ENCODE measurements at regions not wholly inside any gene's neighbourhood (a gene's known extent, or its start where the extent isn't known, plus 50 kb on each side); places are given as distances from the start of the nearest gene placed in this dataset.

- no peak for TF ChIP-seq POLR2AphosphoS5 (IDR thresholded peaks at IDR 0.05; ENCODE audit: low read depth, low read length)
- TF ChIP-seq RAD21 (IDR thresholded peaks at IDR 0.05; ENCODE audit: low read length), result no peak
- peak; percentile 55 for TF ChIP-seq TCF12 (IDR thresholded peaks at IDR 0.05)
- TF ChIP-seq JUND (IDR thresholded peaks at IDR 0.05), result peak; percentile 42
- no peak for TF ChIP-seq USF1 (IDR thresholded peaks at IDR 0.05; ENCODE audit: borderline replicate concordance, low read depth)
- TF ChIP-seq NFIC (IDR thresholded peaks at IDR 0.05; ENCODE audit: borderline replicate concordance), result no peak
- TF ChIP-seq FOSL2 (IDR thresholded peaks at IDR 0.05; ENCODE audit: borderline replicate concordance, low read depth), result peak; percentile 47; the same call in 1 of the 2 replicates
- no peak for TF ChIP-seq FOXJ3 (CRISPR knock-in tag; IDR thresholded peaks at IDR 0.05)
- TF ChIP-seq RFX5 (IDR thresholded peaks at IDR 0.05; ENCODE audit: low read length), result no peak
Measured at GRCh38 chr4:91963486-91963885, 340.3 kb upstream of the GRID2 start (continued).

GRCh38 chr4:91965166-91965565 lies 338.6 kb upstream of the GRID2 start:
- H3K27me3 ChIP-seq (ENCODE audit: insufficient read depth), result no peaks in the 10 kb centered on the region
- no peaks in the 10 kb centered on the region for H4K20me1 ChIP-seq (ENCODE audit: insufficient read depth)
- H3K79me2 ChIP-seq (ENCODE audit: insufficient read depth), result no peaks in the 10 kb centered on the region
- CTCF ChIA-PET, result no interaction called here
- no peak overlapping the region for H3K9ac ChIP-seq
- H3K4me2 ChIP-seq, result no peak overlapping the region
- H3K36me3 ChIP-seq (replicated peaks in 1 of 2; ENCODE audit: control insufficient read depth in 1 of 2, insufficient read depth in 2 of 2, low read length in 1 of 2), result no peaks in the 10 kb centered on the region
- no peaks in the 10 kb centered on the region for H3K9me3 ChIP-seq
- DNase-seq, result no peak
- no peaks in the 10 kb centered on the region for H3K9me2 ChIP-seq
- POLR2A ChIA-PET, result no interaction called here
- no peaks in the 10 kb centered on the region for H3F3A ChIP-seq (replicated peaks; ENCODE audit: insufficient read depth)
- H3K27ac ChIP-seq (ENCODE audit: low read depth in 2 of 2, low read length in 1 of 2), result no peak overlapping the region
- no peak overlapping the region for H2AFZ ChIP-seq (ENCODE audit: low read depth)
- no peak overlapping the region for H3K4me3 ChIP-seq (ENCODE audit: low read depth in 2 of 2, low read length in 1 of 2)
- TF ChIP-seq GABPA (IDR thresholded peaks at IDR 0.05; ENCODE audit: low read depth) (no peak), FOXJ3 (CRISPR knock-in tag; IDR thresholded peaks at IDR 0.05) (no peak), SIN3A (IDR thresholded peaks at IDR 0.05; ENCODE audit: borderline replicate concordance, low read depth, low read length) (no peak), SMC3 (IDR thresholded peaks at IDR 0.05; ENCODE audit: low read depth, low read length) (no peak), EZH2phosphoT487 (IDR thresholded peaks at IDR 0.05; ENCODE audit: borderline replicate concordance, low read depth) (no peak), RXRA (IDR thresholded peaks at IDR 0.05; ENCODE audit: borderline replicate concordance, low read depth) (no peak), RCOR1 (IDR thresholded peaks at IDR 0.05; ENCODE audit: low read length) (no peak), MXI1 (IDR thresholded peaks at IDR 0.05; ENCODE audit: low read depth, low read length) (no peak), TEAD4 (IDR thresholded peaks at IDR 0.05; ENCODE audit: borderline replicate concordance, insufficient read depth) (no peak)
- H3K4me1 ChIP-seq (ENCODE audit: control insufficient read depth in 1 of 2, insufficient read depth in 2 of 2, low read depth in 1 of 2, low read length in 1 of 2), result no peaks in the 10 kb centered on the region

GRCh38 chr4:91973479-91974153 lies 330.1 kb upstream of the GRID2 start:
- TF ChIP-seq TCF12 (IDR thresholded peaks at IDR 0.05), result no peak
- no peak for TF ChIP-seq TAF1 (IDR thresholded peaks at IDR 0.05; ENCODE audit: borderline replicate concordance, low read depth, low read length)
- TF ChIP-seq SMC3 (IDR thresholded peaks at IDR 0.05; ENCODE audit: low read depth, low read length), result no peak
- TF ChIP-seq RAD21 (IDR thresholded peaks at IDR 0.05; ENCODE audit: low read length), result no peak
- no peak for TF ChIP-seq CHD2 (IDR thresholded peaks at IDR 0.05; ENCODE audit: low read length, partially characterized antibody)
- no peak for TF ChIP-seq EP300 (IDR thresholded peaks at IDR 0.05; ENCODE audit: borderline replicate concordance in 1 of 2, low read depth in 1 of 2, low read length in 1 of 2)
- no peak for TF ChIP-seq MXI1 (IDR thresholded peaks at IDR 0.05; ENCODE audit: low read depth, low read length)
- TF ChIP-seq GATA2 (CRISPR knock-in tag; IDR thresholded peaks at IDR 0.05), result no peak
- no peak for TF ChIP-seq NFIC (IDR thresholded peaks at IDR 0.05; ENCODE audit: borderline replicate concordance)
- POLR2A ChIA-PET, result no interaction called here
- Histone ChIP-seq H3K9me2 (no peaks in the 10 kb centered on the region), H3K27me3 (ENCODE audit: insufficient read depth) (no peaks in the 10 kb centered on the region), H3K9me3 (no peaks in the 10 kb centered on the region), H2AFZ (ENCODE audit: low read depth) (no peak overlapping the region), H3K79me2 (ENCODE audit: insufficient read depth) (no peaks in the 10 kb centered on the region), H3K36me3 (replicated peaks in 1 of 2; ENCODE audit: control insufficient read depth in 1 of 2, insufficient read depth in 2 of 2, low read length in 1 of 2) (no peaks in the 10 kb centered on the region), H3K4me2 (no peak overlapping the region), H3K27ac (ENCODE audit: low read depth in 2 of 2, low read length in 1 of 2) (no peak overlapping the region), H4K20me1 (ENCODE audit: insufficient read depth) (no peaks in the 10 kb centered on the region), H3K9ac (no peak overlapping the region), H3K4me3 (ENCODE audit: low read depth in 2 of 2, low read length in 1 of 2) (no peak overlapping the region), H3F3A (replicated peaks; ENCODE audit: insufficient read depth) (no peaks in the 10 kb centered on the region), H3K4me1 (ENCODE audit: control insufficient read depth in 1 of 2, insufficient read depth in 2 of 2, low read depth in 1 of 2, low read length in 1 of 2) (no peaks in the 10 kb centered on the region)
- WGBS (ENCODE audit: low lambda C conversion rate), result 42% methylated on average over 1 of the region's 1 CpG
- CTCF ChIA-PET, result no interaction called here
- DNase-seq, result no peak

Measured in SK-N-SH (cell line).